IMR-90 (cell line): ENCODE measurements at regions not wholly inside any gene's neighbourhood (a gene's known extent, or its start where the extent isn't known, plus 50 kb on each side); places are given as distances from the start of the nearest gene placed in this dataset.

Experiments used
- ATAC-seq: fragments of 200-7000 bp; cut with Tn5 transposase; 2 replicates; pipeline ENCODE4 v1.9.1; 2020; ENCODE audit warnings: low read depth, mild to moderate bottlenecking, moderate library complexity
- BruUV-seq: library from RNA; stranded (reverse); fragments of 400-500 nt; replicated peaks from 2 replicates; lab custom pipeline; 2021; lab: Mats Ljungman, UMichigan
- CTCF ChIA-PET: fragments of 300-600 bp; formaldehyde crosslinking; extraction: SDS; loops from one replicate; lab custom pipeline; 2021; ENCODE audit warnings: antibody characterized with exemption; lab: Yijun Ruan, JAX
- POLR2A ChIA-PET: fragments of 300-600 bp; sonication (Branson Sonifier 250); formaldehyde crosslinking; loops from one replicate; lab custom pipeline; 2022; ENCODE audit warnings: antibody characterized with exemption; ENCODE audit not compliant: unreplicated experiment; lab: Charles Lee
- DNase-seq: peaks from one replicate; pipeline ENCODE4 v3.0.0; 2013
- H2AFZ ChIP-seq: replicated peaks from 2 replicates; pipeline ENCODE3; 2013; ENCODE audit warnings: low read length, mild to moderate bottlenecking; ENCODE audit not compliant: poor library complexity
- H2AK5ac ChIP-seq: 2 replicates; pipeline ENCODE4 v1.6.1; 2013; ENCODE audit warnings: low read depth, low read length, inconsistent platforms
- H2AK9ac ChIP-seq: replicated peaks from 2 replicates; pipeline ENCODE3; 2013; ENCODE audit warnings: mild to moderate bottlenecking, low read depth, low read length, moderate library complexity; ENCODE audit not compliant: poor library complexity
- H2BK120ac ChIP-seq: 2 replicates; pipeline ENCODE4 v1.6.1; 2013; ENCODE audit warnings: low read depth, low read length, inconsistent platforms
- H2BK15ac ChIP-seq: 3 replicates; pipeline ENCODE4 v1.6.1; 2013; ENCODE audit warnings: low read depth, low read length, inconsistent platforms
- H2BK20ac ChIP-seq: 2 replicates; pipeline ENCODE4 v1.6.1; 2013; ENCODE audit warnings: low read depth, mild to moderate bottlenecking, inconsistent platforms, low read length, moderate library complexity
- H2BK5ac ChIP-seq: 2 replicates; pipeline ENCODE4 v1.6.1; 2013; ENCODE audit warnings: mild to moderate bottlenecking, low read depth, low read length, inconsistent platforms; ENCODE audit not compliant: poor library complexity, severe bottlenecking
- H3K14ac ChIP-seq: replicated peaks from 2 replicates; pipeline ENCODE4 v1.6.1; 2013; ENCODE audit warnings: low read depth, low read length, inconsistent platforms
- H3K18ac ChIP-seq: 2 replicates; pipeline ENCODE4 v1.6.1; 2013; ENCODE audit warnings: low read depth, low read length, control low read depth
- H3K23ac ChIP-seq: 2 replicates; pipeline ENCODE4 v1.6.1; 2013; ENCODE audit warnings: low read depth, low read length, inconsistent platforms
- H3K27ac ChIP-seq: 2 replicates; pipeline ENCODE4 v1.5.1; 2013; ENCODE audit warnings: mild to moderate bottlenecking, control low read depth, low read length; ENCODE audit not compliant: insufficient read depth
- H3K27me3 ChIP-seq: 2 replicates; pipeline ENCODE4 v1.6.1; 2013; ENCODE audit warnings: low read length; ENCODE audit not compliant: control insufficient read depth, insufficient read depth
- H3K36me3 ChIP-seq: 2 replicates; pipeline ENCODE4 v1.6.1; 2013; ENCODE audit warnings: low read length, mixed read lengths; ENCODE audit not compliant: control insufficient read depth, insufficient read depth
- H3K4ac ChIP-seq: 2 replicates; pipeline ENCODE4 v1.6.1; 2013; ENCODE audit warnings: low read depth, low read length, inconsistent platforms
- H3K4me1 ChIP-seq: 2 replicates; pipeline ENCODE4 v1.6.1; 2013; ENCODE audit warnings: low read length, mixed read lengths; ENCODE audit not compliant: control insufficient read depth, insufficient read depth
- H3K4me2 ChIP-seq: 2 replicates; pipeline ENCODE4 v1.6.1; 2013; ENCODE audit warnings: low read depth, mild to moderate bottlenecking, control low read depth, low read length, moderate library complexity
- H3K4me3 ChIP-seq: 2 replicates; pipeline ENCODE4 v1.5.1; 2013; ENCODE audit warnings: low read depth, mild to moderate bottlenecking, control low read depth, low read length, moderate library complexity; ENCODE audit not compliant: insufficient read depth
- H3K56ac ChIP-seq: 2 replicates; pipeline ENCODE4 v1.6.1; 2013; ENCODE audit warnings: low read length, inconsistent platforms; ENCODE audit not compliant: insufficient read depth; ENCODE audit errors: extremely low read depth
- H3K79me1 ChIP-seq, 2 experiments: 2 replicates each; pipeline ENCODE4 v1.6.1; 2013; ENCODE audit warnings: low read length in 2 of 2, inconsistent platforms in 1 of 2, low read depth in 1 of 2
- H3K9ac ChIP-seq: 2 replicates; pipeline ENCODE4 v1.6.1; 2013; ENCODE audit warnings: low read depth, low read length, control low read depth
- H3K9me1 ChIP-seq: 2 replicates; pipeline ENCODE4 v1.6.1; 2013; ENCODE audit warnings: low read length, inconsistent platforms; ENCODE audit not compliant: insufficient read depth
- H3K9me3 ChIP-seq: 2 replicates; pipeline ENCODE4 v1.6.1; 2013; ENCODE audit warnings: low read length; ENCODE audit not compliant: control insufficient read depth, insufficient read depth
- H4K20me1 ChIP-seq: 2 replicates; pipeline ENCODE4 v1.6.1; 2013; ENCODE audit warnings: low read length, inconsistent platforms; ENCODE audit not compliant: insufficient read depth
- H4K5ac ChIP-seq: 2 replicates; pipeline ENCODE4 v1.6.1; 2013; ENCODE audit warnings: mild to moderate bottlenecking, low read depth, low read length, control low read depth
- H4K8ac ChIP-seq, 2 experiments: 2 replicates each; pipeline ENCODE4 v1.6.1; 2013; ENCODE audit warnings: low read depth in 2 of 2, low read length in 2 of 2, control low read depth in 1 of 2, inconsistent platforms in 1 of 2
- H4K91ac ChIP-seq: 2 replicates; pipeline ENCODE4 v1.6.1; 2013; ENCODE audit warnings: low read depth, low read length, inconsistent platforms; ENCODE audit not compliant: insufficient read depth
- CEBPB ChIP-seq: IDR thresholded peaks from 2 replicates; pipeline ENCODE4 v1.6.1; 2012; ENCODE audit warnings: low read depth, low read length, improper control_type of control experiment
- CHD1 ChIP-seq: IDR thresholded peaks from 2 replicates; pipeline ENCODE4 v1.6.1; 2012; ENCODE audit warnings: low read depth, low read length, improper control_type of control experiment
- CTCF ChIP-seq: conservative IDR thresholded peaks from 2 replicates; pipeline ENCODE4 v1.5.1; 2012; ENCODE audit warnings: mild to moderate bottlenecking, low read depth, low read length, improper control_type of control experiment
- FOS ChIP-seq: fragments of 150-350 bp; IDR thresholded peaks from 2 replicates; pipeline ENCODE4 v1.6.1; 2016; ENCODE audit warnings: low read depth, low read length
- MAFK ChIP-seq: IDR thresholded peaks from 2 replicates; pipeline ENCODE4 v1.6.1; 2012; ENCODE audit warnings: low read depth, low read length, improper control_type of control experiment
- MXI1 ChIP-seq: IDR thresholded peaks from 2 replicates; pipeline ENCODE4 v1.6.1; 2012; ENCODE audit warnings: low read depth, mild to moderate bottlenecking, low read length, moderate library complexity, borderline replicate concordance
- POLR2A ChIP-seq: IDR thresholded peaks from 2 replicates; pipeline ENCODE4 v1.6.1; 2012; ENCODE audit warnings: mild to moderate bottlenecking, low read depth, low read length
- RAD21 ChIP-seq: IDR thresholded peaks from 2 replicates; pipeline ENCODE4 v1.6.1; 2012; ENCODE audit warnings: low read length, improper control_type of control experiment
- SMC3 ChIP-seq: fragments of 150-350 bp; IDR thresholded peaks from 2 replicates; pipeline ENCODE4 v1.6.1; 2016; ENCODE audit warnings: low read depth, mild to moderate bottlenecking, antibody characterized with exemption, low read length, moderate library complexity
- dilution Hi-C: fragments of 300-500 bp; cut with HindIII; formaldehyde crosslinking; loops from one replicate; pipeline ENCODE4 v1.14.3; 2018; ENCODE audit warnings: low sequenced_read_pairs; ENCODE audit not compliant: unreplicated experiment
- in situ Hi-C: fragments of 300-500 bp; cut with MboI; formaldehyde crosslinking; loops from 3 replicates; pipeline ENCODE4 v1.14.3; 2019; ENCODE audit warnings: low sequenced_read_pairs, inconsistent platforms, mixed read lengths
- intact Hi-C: fragments of 100-400 bp; cut with micrococcal nuclease; formaldehyde crosslinking; loops from 2 replicates; pipeline ENCODE4 v1.10.0; 2022

DNA sequence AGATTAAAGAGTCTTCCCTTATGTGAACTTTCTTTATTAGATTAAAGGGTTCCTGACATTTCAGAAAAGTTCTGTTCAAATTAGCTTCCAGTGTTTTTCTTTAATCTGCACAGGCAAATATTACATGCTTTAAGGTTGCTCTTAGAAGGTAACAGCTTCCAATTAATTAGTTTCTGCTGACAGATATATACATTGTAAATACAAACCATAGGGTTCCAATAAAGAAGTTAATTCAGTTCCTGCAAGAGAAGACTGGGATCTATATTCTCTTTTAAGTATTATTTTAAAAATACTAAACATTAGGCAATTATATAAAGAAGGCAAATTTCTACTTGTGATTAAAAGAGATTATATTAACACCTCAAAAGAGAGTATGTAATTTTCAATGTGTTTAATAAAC, 795.7 kb downstream of the MAT2B start:
- Histone ChIP-seq H2BK20ac (no peak overlapping the region), H3K36me3 (no peaks in the 10 kb centered on the region), H4K20me1 (no peaks in the 10 kb centered on the region), H3K27me3 (no peaks in the 10 kb centered on the region), H3K4me1 (no peaks in the 10 kb centered on the region; the same call in 1 of the 2 replicates), H3K27ac (no peak overlapping the region), H3K18ac (no peak overlapping the region), H2BK120ac (no peak overlapping the region), H3K9ac (no peak overlapping the region), H2BK5ac (no peak overlapping the region), H3K9me1 (no peaks in the 10 kb centered on the region), H4K8ac (no peak overlapping the region), H4K5ac (no peak overlapping the region), H3K23ac (no peak overlapping the region), H3K4me3 (no peak overlapping the region), H3K14ac (no peak overlapping the region), H3K9me3 (no peaks in the 10 kb centered on the region), H3K4ac (no peak overlapping the region), H4K91ac (no peak overlapping the region), H2AK5ac (no peak overlapping the region), H2BK15ac (no peak overlapping the region), H3K56ac (no peak overlapping the region), H2AK9ac (no peak overlapping the region), H3K79me1 (no peaks in the 10 kb centered on the region), H2AFZ (no peak overlapping the region), H3K4me2 (no peak overlapping the region)
- DNase-seq (no peak), ATAC-seq (no peak)
- intact Hi-C loops, result no loop called here
- POLR2A ChIA-PET, result no interaction called here
- in situ Hi-C loops, result no loop called here
- no TSS peak for BruUV-seq
- CTCF ChIA-PET, result no interaction called here
- dilution Hi-C loops, result no loop called here
- TF ChIP-seq CTCF (no peak), CEBPB (no peak), MXI1 (no peak), FOS (no peak), POLR2A (no peak), CHD1 (no peak), SMC3 (no peak), MAFK (no peak), RAD21 (no peak)
